GM21423 (cell line): ENCODE measurements at regions not wholly inside any gene's neighbourhood (a gene's known extent, or its start where the extent isn't known, plus 50 kb on each side); places are given as distances from the start of the nearest gene placed in this dataset.
A peak's percentile ranks its signal among the peaks of the same experiment; 100 is the strongest.
"Not testable (repeated sequence)": the region's sequence is repeated elsewhere in the genome, so short reads cannot be mapped to it uniquely, and the experiment has no call there.

Experiments used
- ATAC-seq: cut with Tn5 transposase; IDR thresholded peaks from one replicate; pipeline ENCODE4 v1.9.1; 2021; ENCODE audit warnings: mild to moderate bottlenecking, moderate library complexity; ENCODE audit not compliant: unreplicated experiment

DNA sequence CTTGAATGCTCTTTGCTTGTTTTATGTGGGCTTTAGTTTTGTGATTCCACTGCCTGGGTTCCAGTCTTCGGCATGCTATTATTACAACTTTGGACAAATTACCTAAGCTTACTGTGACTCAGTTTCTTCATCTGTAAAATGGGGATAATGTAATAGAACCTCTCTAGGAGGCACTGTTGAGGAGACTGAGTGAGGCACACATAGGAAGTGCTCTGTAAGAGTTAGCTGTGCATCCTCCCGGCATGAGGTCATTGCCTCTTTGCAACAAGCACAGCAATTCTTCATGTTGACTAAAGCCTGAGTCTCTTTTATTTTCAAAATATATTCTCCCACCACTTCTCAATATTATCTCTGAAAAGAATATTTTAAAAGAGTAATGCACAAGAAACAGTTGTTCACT is 227.4 kb downstream of the DLEU7 start:
- ATAC-seq: no peak

DNA sequence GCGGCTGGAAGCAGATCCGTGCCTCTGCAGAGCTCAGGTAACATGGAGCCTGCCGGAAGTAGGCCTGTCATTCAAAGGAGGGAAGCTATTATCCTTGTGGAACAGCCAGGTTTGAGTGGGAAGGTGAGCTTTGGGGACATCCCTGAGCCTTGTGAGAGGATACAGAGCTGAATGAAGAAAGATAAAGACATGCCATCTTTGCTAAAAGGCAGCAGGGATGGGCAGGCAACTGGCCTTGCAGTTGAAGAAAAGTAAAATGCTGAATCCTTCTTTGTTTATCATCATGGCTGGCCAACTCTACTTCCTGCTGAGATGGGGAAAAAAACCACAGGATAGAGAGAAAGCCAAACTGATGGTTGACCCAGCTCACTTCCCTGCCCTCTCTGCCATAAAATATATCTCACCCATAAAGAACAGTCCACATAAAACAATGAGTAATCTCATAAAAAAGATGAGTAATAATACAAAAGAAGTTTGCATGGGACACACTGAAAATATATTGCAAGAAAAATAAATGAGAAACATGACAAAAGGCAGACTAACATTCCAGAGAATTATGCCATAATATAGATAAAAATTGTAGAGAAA is 226.3 kb downstream of the DLEU7 start:
- ATAC-seq: no peak

DNA sequence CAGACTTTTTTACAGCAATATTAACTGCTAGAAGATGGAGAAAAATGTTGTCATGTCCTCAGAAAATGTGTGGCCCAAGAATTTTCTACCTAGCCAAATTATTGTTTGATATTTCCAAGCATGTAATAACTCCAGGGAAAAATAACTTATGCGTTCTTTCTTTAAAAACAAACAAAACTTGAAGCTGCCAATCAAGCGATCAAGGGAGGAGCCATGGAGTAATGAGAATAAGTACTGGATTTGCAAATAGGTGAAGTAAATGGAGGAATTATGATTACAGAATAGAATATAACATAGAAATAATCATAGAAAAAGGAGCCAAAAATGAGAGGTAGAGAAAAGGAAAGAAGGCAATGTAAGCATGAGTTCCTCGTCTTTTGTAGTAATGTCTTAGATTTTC is 225.3 kb downstream of the DLEU7 start:
- ATAC-seq: no peak

DNA sequence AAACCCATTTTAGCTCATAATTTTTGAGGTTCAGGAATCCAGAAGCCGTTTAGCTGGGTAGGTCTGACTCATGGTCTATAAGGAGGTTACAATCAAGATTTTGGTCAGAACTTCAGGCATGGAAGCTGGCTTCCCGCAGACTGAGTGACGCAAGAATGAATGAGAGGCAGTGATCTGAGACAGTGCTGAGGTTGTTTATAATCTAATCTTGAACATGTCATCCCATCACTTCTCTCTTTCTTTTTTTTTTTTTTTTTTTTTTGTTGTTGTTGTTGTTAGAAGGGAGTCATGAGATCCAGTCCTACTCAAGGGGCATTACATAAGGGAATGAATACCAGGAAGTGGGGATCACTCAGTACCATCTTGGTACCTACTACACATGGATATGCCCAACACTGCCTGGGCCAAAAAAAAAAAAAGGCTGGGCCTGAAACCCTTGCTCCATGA is 217.4 kb downstream of the DLEU7 start:
- ATAC-seq: no peak

DNA sequence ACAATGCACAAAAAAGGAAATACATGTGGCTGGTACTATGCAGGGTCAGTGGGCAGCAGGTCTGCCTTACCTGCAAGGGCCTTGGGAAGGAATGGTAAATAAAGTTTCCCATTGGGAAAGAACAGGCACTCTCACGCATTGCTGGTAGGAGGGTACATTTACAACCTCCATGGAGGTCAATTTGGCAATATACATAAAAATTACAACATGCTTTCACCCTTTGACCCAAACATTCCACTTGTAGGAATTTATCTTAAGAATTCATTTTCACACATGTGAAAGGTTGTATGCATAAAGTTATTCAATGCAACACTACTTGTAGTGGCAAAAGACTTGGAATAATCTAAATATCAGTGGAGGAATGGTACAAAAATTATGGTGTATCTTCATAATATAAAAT is 216.4 kb downstream of the DLEU7 start:
- ATAC-seq: no peak

DNA sequence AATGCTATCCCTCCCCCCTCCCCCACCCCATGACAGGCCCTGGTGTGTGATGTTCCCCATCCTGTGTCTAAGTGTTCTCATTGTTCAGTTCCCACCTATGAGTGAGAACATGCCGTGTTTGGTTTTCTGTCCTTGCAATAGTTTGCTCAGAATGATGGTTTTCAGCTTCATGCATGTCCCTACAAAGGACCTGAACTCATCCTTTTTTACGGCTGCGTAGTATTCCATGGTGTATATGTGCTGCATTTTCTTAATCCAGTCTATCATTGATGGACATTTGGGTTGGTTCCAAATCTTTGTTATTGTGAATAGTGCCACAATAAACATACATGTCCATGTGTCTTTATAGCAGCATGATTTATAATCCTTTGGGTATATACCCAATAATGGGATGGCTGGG is 215.0 kb downstream of the DLEU7 start:
- ATAC-seq: not testable (repeated sequence)

DNA sequence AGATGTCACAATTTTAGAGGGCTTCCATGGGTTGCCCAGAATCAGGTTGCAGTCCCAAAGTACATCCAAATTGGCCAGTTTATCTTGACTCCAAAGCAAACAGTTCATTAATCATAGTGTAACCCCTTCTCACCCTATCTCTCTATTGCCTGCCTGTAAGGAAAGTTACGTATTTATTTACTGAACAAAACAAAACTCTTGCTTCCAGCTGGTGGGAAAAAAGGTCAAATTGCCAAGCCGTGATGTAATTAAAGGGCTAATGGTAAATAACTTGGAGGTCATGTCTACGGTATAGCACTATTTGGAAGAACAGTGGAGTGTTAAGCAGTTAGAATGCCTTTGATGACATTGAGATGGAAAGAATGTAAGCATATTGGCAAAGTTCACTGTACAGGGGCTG is 214.0 kb downstream of the DLEU7 start:
- no peak for ATAC-seq

DNA sequence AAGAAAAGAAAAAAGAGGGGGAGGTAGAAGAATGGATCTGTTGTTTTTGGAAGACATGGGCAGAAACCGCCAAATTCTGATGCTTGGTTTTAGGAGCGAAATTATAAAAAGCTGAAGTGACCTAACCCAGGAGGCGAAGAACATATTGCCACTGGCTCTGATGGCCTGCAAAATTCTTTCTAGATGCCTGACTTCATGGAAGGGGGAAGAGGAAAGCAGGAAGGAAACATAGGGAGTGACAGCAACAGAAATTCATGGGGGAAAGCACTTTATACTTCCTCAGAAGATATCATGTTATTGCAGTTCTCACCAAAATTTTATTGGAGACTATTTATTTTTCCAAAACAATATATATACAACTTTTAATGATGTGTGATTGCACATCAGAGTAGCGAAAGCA is 213.5 kb downstream of the DLEU7 start:
- no peak for ATAC-seq

DNA sequence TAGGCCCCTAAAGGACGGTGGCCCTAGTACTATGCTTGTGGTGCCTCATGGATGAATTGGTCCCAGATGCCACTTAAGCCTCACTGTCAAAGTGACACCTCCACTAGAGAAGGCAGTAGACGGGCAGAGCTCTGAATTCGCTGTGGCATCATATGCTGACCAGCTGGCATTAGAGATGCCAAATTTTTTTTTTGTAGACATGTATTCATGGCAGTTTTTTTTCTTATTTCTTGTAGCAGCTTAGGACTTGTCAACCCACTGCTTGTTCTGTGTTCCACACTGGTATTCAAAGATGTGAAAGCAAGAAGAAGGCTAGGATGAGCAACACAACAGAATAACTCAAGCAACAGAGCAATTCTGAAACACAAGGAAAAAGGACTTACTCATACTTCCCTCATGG is 212.5 kb downstream of the DLEU7 start:
- ATAC-seq: no peak

DNA sequence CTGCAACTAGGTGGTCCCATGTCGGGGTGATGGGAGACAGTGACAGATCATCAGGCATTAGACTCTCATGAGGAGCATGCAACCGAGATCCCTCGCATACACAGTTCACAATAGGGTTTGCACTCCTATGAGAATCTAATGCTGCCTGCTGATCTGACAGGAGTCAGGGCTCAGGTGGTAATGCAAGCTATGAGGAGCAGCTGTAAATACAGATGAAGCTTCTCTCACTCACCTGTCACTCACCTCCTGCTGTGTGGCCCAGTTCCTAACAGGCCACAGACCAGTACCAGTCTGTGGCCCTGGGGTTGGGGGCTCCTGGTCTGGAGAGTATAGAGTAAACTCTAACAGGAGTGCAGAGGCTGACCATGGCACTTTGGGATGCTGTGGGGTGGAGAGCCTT is 209.2 kb downstream of the DLEU7 start:
- ATAC-seq: no peak

DNA sequence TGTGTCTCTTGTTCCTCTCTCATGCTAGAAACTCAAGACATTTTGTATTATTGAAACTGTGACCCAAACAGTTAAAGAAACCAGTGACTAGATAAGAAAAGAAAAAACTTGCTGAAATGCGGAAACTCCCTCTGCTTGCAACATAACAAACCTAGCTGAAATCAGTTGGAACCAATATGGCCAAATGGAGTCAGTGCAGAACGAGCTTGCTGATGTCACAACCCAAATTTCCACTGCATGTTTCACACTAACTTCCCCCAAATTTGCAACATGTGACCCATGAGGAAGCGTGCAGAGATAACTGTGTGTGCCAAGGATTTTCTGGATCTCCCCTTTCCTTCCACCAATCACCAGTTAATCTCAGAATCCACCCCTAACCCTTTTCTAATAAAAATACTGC is 208.0 kb downstream of the DLEU7 start:
- peak; percentile 63 for ATAC-seq

DNA sequence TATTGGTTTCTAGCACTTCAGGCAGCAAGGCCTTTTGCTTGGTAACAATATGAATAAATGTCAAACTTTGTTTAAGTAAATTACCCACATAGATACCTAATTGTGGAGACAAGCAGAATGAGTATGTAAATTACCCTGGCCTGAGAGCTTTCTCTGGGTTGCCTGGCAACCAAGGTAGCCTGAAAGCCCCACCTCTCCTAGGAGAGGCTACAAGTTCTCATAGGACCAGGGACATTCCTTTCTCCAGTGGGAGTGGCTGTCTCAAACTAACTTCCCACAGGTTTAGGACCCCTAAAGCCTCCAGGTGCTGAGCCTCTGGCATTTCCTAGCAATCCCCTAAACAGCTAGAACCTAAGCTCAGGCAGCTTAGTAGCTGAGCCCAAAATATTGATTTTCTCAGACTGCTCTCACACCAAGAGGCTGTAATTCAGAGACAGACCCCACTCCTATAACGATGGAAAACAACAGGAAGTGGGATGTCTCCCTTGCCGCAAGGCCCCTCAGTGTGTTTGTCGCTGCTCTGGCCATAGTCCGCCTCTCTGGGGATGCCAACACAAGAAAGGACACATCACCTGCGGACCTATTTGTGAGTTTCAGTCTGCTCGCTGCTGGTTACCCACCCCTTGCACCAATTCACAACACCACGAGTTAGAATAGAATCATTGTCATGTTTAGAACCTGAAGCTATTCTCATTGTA is 207.3 kb downstream of the DLEU7 start:
- ATAC-seq: peak; percentile 69

DNA sequence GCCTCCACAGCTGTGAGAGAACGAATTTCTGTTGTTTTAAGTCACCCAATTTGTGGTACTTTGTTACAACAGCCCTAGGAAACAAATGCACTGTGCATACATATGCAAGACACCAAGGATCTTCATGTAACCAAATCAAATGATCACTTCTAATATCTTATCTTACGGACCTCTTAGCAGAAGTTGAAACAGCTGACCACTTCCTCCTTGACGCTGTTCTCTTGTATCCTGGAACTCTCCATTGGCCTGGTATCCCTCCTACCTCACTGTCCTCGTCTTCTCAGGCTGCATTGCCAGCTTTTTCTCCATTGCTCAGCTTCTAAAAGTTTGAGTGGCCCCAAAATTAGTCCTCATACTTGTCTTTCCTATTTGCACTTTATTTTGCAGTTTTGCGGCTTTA is 200.4 kb downstream of the DLEU7 start:
- ATAC-seq: no peak

DNA sequence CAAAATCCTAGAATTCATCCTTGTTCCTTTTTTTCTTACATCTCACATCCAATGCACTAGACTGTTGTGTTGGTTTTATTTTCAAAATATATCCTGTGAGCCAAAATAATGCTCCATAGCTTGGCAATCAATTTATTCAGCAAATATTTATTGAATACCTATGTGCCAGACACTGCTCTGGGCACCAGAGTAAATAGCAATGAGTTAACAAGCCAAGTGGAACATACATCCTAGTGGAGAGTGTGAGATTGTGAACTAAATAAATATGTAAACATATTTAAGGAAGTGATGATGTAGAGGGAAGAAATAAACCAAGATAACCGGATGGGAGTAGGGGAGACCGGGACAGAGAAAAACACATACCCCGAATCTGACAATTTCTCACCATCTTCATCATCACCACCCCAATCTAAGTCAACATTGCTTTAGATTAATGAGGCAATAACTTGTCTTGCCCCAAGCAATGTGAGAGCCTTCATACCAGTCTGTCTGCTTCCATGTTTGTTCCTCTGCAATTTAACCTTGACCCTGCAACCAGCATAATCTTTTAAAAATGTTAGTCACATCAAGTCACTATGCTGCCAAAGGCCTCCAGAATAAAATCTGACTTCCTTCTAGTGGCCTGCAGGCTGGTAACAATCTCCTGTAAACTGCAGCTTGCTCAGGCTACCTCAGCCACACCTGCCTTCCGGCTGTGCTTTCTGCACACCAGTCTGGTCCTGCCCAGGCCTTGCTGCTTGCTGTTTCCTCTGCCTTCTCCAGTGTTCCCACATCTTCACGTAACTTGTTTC is 199.2 kb downstream of the DLEU7 start:
- no peak for ATAC-seq

DNA sequence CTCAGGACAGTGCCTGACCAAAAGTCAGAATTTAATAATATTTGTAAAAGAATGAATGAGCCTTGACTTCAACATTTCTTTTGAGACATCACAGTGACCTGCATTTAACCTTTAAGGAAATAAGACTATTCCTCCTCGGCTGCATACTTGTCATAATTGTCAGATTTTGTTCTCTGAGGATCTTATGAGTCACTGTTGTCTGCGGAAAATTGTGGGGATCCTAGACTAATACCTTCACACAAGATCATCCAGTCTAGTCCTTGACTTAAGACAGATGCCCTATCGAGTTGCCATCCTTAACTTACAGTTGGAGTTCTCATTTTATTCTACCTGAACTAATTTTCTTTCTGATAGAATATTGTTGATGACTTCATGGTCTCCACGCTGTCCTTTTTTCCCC is 198.4 kb downstream of the DLEU7 start:
- no peak for ATAC-seq

DNA sequence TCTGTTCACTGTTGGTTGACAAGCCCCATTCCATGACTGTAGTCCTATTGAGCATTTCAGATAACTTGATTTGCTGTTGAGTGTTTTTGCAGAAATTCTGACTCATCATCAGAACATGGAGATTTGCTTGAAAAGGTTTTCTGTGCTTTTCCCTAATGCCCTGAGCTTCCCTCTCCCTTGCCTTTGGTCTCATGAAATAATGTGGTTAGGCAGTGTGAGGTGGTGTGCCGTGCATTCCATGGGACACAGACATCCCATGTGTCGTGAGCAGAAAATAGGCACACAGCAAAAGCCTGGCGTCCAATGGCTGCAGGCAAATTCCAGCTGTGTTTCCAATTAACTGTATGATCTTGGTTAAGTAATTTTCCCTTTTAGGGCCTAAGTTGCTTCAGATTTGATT is 197.4 kb downstream of the DLEU7 start:
- no peak for ATAC-seq

DNA sequence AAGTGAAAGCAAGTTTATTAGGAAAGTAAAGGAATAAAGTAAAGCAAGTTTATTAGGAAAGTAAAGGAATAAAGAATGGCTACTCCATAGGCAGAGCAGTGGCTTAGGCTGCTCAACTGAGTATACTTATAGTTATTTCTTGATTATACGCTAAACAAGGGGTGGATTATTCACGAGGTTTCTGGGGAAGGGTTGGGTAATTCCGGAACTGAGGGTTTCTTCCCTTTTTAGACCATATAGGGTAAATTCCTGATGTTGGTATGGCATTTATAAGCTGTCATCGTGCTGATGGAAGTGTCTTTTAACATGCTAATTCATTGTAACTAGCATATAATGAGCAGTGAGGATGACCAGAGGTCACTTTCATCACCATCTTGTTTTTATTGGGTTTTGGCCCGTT is 194.3 kb downstream of the DLEU7 start:
- no peak for ATAC-seq

DNA sequence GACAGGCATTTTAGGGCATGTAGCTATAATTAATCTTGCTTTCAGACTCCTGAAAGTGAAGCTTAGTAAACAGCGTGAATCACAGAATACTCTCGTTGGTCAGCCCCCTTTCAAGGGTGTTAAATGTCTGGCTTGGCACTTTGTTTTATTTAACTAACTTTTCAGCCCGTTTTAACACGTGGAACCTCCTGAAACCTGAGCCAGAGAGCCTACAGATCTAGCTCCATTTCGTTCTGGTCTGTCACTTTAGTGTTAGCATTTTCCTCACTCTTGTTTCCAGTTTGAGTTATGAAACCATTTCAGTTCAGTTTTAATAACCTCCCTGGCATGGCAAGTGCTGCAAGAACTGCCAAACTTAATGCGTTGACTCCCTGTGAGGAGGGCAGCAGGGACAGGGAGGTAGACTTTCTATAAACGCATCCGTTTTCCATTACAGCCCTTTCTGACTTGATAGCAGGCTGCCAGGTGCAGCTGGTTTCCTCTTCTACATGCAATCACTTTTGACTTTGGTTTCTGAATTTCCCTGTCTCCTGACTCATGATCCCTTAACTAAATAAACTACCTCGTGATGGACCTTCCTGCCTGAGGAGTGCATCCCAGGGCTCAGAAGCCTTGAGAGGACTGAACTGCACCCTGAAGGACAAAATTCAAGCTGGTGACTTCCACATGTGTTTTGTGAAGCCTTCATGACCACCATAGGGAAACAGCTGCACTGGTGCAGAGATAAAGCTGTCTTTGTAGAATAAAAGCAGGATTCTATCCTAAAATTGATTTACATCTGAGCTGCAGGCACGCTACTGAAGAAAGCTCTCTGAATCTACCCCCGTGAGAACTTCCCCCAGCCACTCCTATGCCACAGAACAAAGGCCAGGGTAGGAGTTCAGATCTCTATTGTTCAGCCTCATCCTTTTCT is 192.6 kb downstream of the DLEU7 start:
- no peak for ATAC-seq

DNA sequence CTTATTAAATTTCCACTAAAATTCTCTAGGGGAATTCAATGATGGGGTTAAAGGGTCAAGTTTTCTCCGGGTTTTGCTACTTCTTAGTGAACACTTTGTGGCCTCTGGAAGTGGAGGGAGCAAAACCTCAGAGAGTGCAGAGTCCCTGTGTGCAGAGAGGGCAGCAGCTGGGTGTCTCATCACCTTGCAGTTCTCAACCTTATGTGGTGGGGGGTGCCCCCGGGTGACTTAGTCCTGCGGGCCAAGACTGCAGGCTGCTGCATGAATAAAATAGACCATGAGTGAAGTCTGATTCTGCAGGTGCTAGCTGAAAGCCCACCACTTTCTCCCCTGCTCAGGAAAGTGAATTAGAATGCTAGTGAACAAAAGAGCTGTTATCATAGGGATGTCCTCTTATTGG is 191.6 kb downstream of the DLEU7 start:
- no peak for ATAC-seq

DNA sequence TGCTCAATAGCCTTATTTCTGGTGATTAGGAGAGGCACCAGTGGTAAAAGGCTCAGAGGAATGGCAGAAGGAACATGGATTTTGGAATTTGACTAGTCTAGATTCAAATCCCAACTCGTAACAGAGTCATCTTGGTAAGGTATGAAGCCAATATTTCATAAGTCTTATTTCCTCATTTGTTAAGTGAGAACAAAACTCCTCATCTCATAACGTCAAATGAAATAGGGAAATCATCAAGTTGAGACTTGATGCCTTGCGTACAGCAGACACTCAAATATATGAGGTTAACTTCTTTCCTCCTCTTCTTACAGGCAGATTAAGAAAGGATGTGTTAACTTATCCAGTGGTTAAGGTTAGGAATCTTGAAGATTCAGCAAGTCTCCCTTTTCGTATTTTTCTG is 189.2 kb downstream of the DLEU7 start:
- ATAC-seq: no peak

DNA sequence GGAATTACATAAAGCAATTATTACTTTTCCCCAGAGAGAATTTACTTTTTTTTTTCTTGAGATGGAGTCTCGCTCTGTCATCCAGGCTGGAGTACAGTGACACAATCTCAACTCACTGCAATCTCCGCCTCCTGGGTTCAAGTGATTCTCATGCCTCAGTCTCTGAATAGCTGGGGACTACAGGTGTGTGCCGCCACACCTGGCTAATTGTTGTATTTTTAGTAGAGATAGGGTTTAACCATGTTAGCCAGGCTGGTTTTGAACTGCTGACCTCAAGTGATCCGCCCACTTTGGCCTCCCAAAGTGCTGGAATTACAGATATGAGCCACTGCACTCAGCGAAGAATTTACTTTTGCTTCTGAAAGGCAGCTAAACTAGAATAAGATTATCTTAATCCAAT is 181.6 kb downstream of the DLEU7 start:
- ATAC-seq: not testable (repeated sequence)
